ENCODE measurements at regions not wholly inside any gene's neighbourhood (a gene's known extent, or its start where the extent isn't known, plus 50 kb on each side); places are given as distances from the start of the nearest gene placed in this dataset.

- no peak for TF ChIP-seq TERF1 (CRISPR knock-in tag; IDR thresholded peaks at IDR 0.05)
- peak; percentile 75; the same call in 1 of the 2 replicates for TF ChIP-seq ZNF225 (CRISPR knock-in tag; IDR thresholded peaks at IDR 0.05)
- no peak for TF ChIP-seq FOXO4 (CRISPR knock-in tag; conservative IDR thresholded peaks at IDR 0.05)
- no peak for TF ChIP-seq ZNF484 (CRISPR knock-in tag; IDR thresholded peaks at IDR 0.05; ENCODE audit: borderline replicate concordance, low read depth)
- TF ChIP-seq ZBTB10 (CRISPR knock-in tag; IDR thresholded peaks at IDR 0.05; ENCODE audit: borderline replicate concordance), result no peak; the same call in 1 of the 2 replicates
- peak; percentile 81 for TF ChIP-seq RXRB (CRISPR knock-in tag; IDR thresholded peaks at IDR 0.05; ENCODE audit: borderline replicate concordance)
- TF ChIP-seq FOXC1 (CRISPR knock-in tag; IDR thresholded peaks at IDR 0.05; ENCODE audit: borderline replicate concordance), result peak; percentile 61; the same call in 1 of the 2 replicates
- TF ChIP-seq CSRNP2 (CRISPR knock-in tag; conservative IDR thresholded peaks at IDR 0.05; ENCODE audit: low read depth), result no peak
- TF ChIP-seq HMGA1 (CRISPR knock-in tag; conservative IDR thresholded peaks at IDR 0.05), result no peak
- no peak for TF ChIP-seq TCF7L2 (IDR thresholded peaks at IDR 0.05; ENCODE audit: low read depth, low read length)
- no peak for TF ChIP-seq CBX2 (IDR thresholded peaks at IDR 0.05; ENCODE audit: low read depth, low read length)
- TF ChIP-seq CBX2 (CRISPR knock-in tag; IDR thresholded peaks at IDR 0.05; ENCODE audit: low read depth), result peak; percentile 58
- TF ChIP-seq ZNF383 (CRISPR knock-in tag; IDR thresholded peaks at IDR 0.05; ENCODE audit: borderline replicate concordance), result no peak
- TF ChIP-seq PBX3 (CRISPR knock-in tag; IDR thresholded peaks at IDR 0.05; ENCODE audit: borderline replicate concordance), result no peak
- TF ChIP-seq ZFP91 (CRISPR knock-in tag; IDR thresholded peaks at IDR 0.05; ENCODE audit: borderline replicate concordance), result peak; percentile 87
- TF ChIP-seq NR2F2 (IDR thresholded peaks at IDR 0.05; ENCODE audit: borderline replicate concordance, low read depth), result peak; percentile 24; the same call in 1 of the 2 replicates
- TF ChIP-seq ZNF768 (CRISPR knock-in tag; IDR thresholded peaks at IDR 0.05), result no peak; the same call in 1 of the 2 replicates
- TF ChIP-seq TMF1 (CRISPR knock-in tag; IDR thresholded peaks at IDR 0.05; ENCODE audit: low read depth), result peak; percentile 92
- TF ChIP-seq ZNF138 (CRISPR knock-in tag; IDR thresholded peaks at IDR 0.05; ENCODE audit: low read depth), result 0 out of 2 replicates have a peak, but pooled peaks have one; percentile 76
These were observed 182.2 kb downstream of the INHBB start (continued) for GRCh38 chr2:120528051-120528692.
